C4-2B (cell line): ENCODE measurements at regions not wholly inside any gene's neighbourhood (a gene's known extent, or its start where the extent isn't known, plus 50 kb on each side); places are given as distances from the start of the nearest gene placed in this dataset.
"Not testable (repeated sequence)": the region's sequence is repeated elsewhere in the genome, so short reads cannot be mapped to it uniquely, and the experiment has no call there.

Experiments used
- H3K27ac ChIP-seq: fragments of 450-650 bp; 2 replicates; pipeline ENCODE4 v1.5.1; 2017
- CTCF ChIP-seq: fragments of 450-650 bp; conservative IDR thresholded peaks from 2 replicates; pipeline ENCODE4 v1.5.1; 2017; ENCODE audit warnings: mild to moderate bottlenecking
- ZFX ChIP-seq: fragments of 450-650 bp; IDR thresholded peaks from 2 replicates; pipeline ENCODE4 v1.6.1; 2017

GRCh38 chrX:1853447-1853846 lies 238.6 kb downstream of the ASMT start:
- TF ChIP-seq CTCF (no peak), ZFX (no peak)
- H3K27ac ChIP-seq, result no peak overlapping the region

- no peak overlapping the region for H3K27ac ChIP-seq
- TF ChIP-seq ZFX, result no peak
- no peak for TF ChIP-seq CTCF
Measured at GRCh38 chrX:1853916-1854315, 239.1 kb downstream of the ASMT start.

GRCh38 chrX:1854861-1855260 lies 240.0 kb downstream of the ASMT start:
- not testable (repeated sequence) for H3K27ac ChIP-seq

- not testable (repeated sequence) for H3K27ac ChIP-seq
Measured at GRCh38 chrX:1859266-1859665, 244.4 kb downstream of the ASMT start.

- H3K27ac ChIP-seq, result no peak overlapping the region
- TF ChIP-seq CTCF (no peak), ZFX (no peak)
Measured at GRCh38 chrX:1860936-1861594, 246.2 kb downstream of the ASMT start.

GRCh38 chrX:1863995-1864394 lies 249.1 kb downstream of the ASMT start:
- H3K27ac ChIP-seq, result not testable (repeated sequence)

- H3K27ac ChIP-seq, result no peak overlapping the region
- TF ChIP-seq ZFX, result no peak
- TF ChIP-seq CTCF, result no peak
Measured at GRCh38 chrX:1870421-1870820, 255.6 kb downstream of the ASMT start.

GRCh38 chrX:1871887-1872286 lies 257.0 kb downstream of the ASMT start:
- H3K27ac ChIP-seq, result no peak overlapping the region
- no peak for TF ChIP-seq ZFX
- TF ChIP-seq CTCF, result no peak

- TF ChIP-seq CTCF (no peak), ZFX (no peak)
- H3K27ac ChIP-seq, result no peak overlapping the region
Measured at GRCh38 chrX:1873671-1874070, 258.8 kb downstream of the ASMT start.
